Parathyroid adenoma (tissue), 2 donors: ENCODE measurements at regions not wholly inside any gene's neighbourhood (a gene's known extent, or its start where the extent isn't known, plus 50 kb on each side); places are given as distances from the start of the nearest gene placed in this dataset.

Experiments used
- H2AFZ ChIP-seq: fragments of 300-600 bp; sonication (generic); one replicate; pipeline ENCODE4 v1.7.0; 2017; ENCODE audit warnings: antibody characterized with exemption, mild to moderate bottlenecking
- H3K27ac ChIP-seq: fragments of 300-600 bp; sonication (generic); one replicate; pipeline ENCODE4 v1.7.0; 2017
- H3K27me3 ChIP-seq: fragments of 300-600 bp; sonication (generic); one replicate; pipeline ENCODE4 v1.7.0; 2017; ENCODE audit warnings: low read length; ENCODE audit not compliant: control insufficient read depth, insufficient read depth
- H3K36me3 ChIP-seq: fragments of 300-600 bp; sonication (generic); one replicate; pipeline ENCODE4 v1.7.0; 2017; ENCODE audit warnings: low read length; ENCODE audit not compliant: control insufficient read depth, insufficient read depth
- H3K4me1 ChIP-seq: fragments of 300-600 bp; sonication (generic); one replicate; pipeline ENCODE4 v1.7.0; 2017; ENCODE audit warnings: control low read depth
- H3K4me2 ChIP-seq: fragments of 300-600 bp; sonication (generic); one replicate; pipeline ENCODE4 v1.7.0; 2017; ENCODE audit warnings: low read length
- H3K4me3 ChIP-seq: fragments of 300-600 bp; sonication (generic); one replicate; pipeline ENCODE4 v1.7.0; 2017; ENCODE audit warnings: low read depth, low read length
- H3K79me2 ChIP-seq: fragments of 300-600 bp; sonication (generic); one replicate; pipeline ENCODE4 v1.7.0; 2017; ENCODE audit warnings: control low read depth
- H3K9ac ChIP-seq: fragments of 300-600 bp; sonication (generic); one replicate; pipeline ENCODE4 v1.7.0; 2017; ENCODE audit warnings: mild to moderate bottlenecking
- H3K9me3 ChIP-seq: fragments of 300-600 bp; sonication (generic); one replicate; pipeline ENCODE4 v1.7.0; 2017; ENCODE audit warnings: low read length; ENCODE audit not compliant: control insufficient read depth
- CTCF ChIP-seq: fragments of 300-600 bp; sonication (generic); IDR thresholded peaks from one replicate; pipeline ENCODE4 v1.7.0; 2017; ENCODE audit warnings: antibody characterized with exemption, mild to moderate bottlenecking
- donor health status: primary hyperparathyroidism.

GRCh38 chr5:153895266-153895665, 143.4 kb downstream of the FAM114A2 start:
- Histone ChIP-seq H3K79me2 (no peaks in the 10 kb centered on the region), H3K4me3 (no peak overlapping the region), H3K27ac (no peak overlapping the region), H3K36me3 (no peaks in the 10 kb centered on the region), H3K27me3 (no peaks in the 10 kb centered on the region), H3K4me2 (no peak overlapping the region), H3K9ac (no peak overlapping the region), H3K9me3 (no peaks in the 10 kb centered on the region), H2AFZ (no peak overlapping the region), H3K4me1 (no peaks in the 10 kb centered on the region)
- TF ChIP-seq CTCF, result no peak

- no peak for TF ChIP-seq CTCF
Measured at GRCh38 chr5:153893817-153894216, 144.9 kb downstream of the FAM114A2 start.

GRCh38 chr5:153891394-153891793, 147.3 kb downstream of the FAM114A2 start:
- no peak overlapping the region for H3K4me3 ChIP-seq
- H3K9me3 ChIP-seq, result no peaks in the 10 kb centered on the region
- H3K27me3 ChIP-seq, result no peaks in the 10 kb centered on the region
- H3K4me2 ChIP-seq, result no peak overlapping the region
- no peaks in the 10 kb centered on the region for H3K36me3 ChIP-seq
- no peaks in the 10 kb centered on the region for H3K79me2 ChIP-seq
- no peak overlapping the region for H3K9ac ChIP-seq
- H3K4me1 ChIP-seq, result peaks cover 3% of the 10 kb centered on the region
- H2AFZ ChIP-seq, result no peak overlapping the region
- no peak for TF ChIP-seq CTCF
- no peak overlapping the region for H3K27ac ChIP-seq

More at GRCh38 chr5:153893817-153894216, 144.9 kb downstream of the FAM114A2 start:
- Histone ChIP-seq H3K36me3 (no peaks in the 10 kb centered on the region), H3K4me2 (no peak overlapping the region), H3K4me1 (peaks cover 3% of the 10 kb centered on the region), H2AFZ (no peak overlapping the region), H3K9me3 (no peaks in the 10 kb centered on the region), H3K9ac (no peak overlapping the region), H3K27ac (no peak overlapping the region), H3K79me2 (no peaks in the 10 kb centered on the region), H3K4me3 (no peak overlapping the region), H3K27me3 (no peaks in the 10 kb centered on the region)

GRCh38 chr5:153888781-153889180, 149.9 kb downstream of the FAM114A2 start:
- no peak for TF ChIP-seq CTCF
- no peak overlapping the region for H3K4me3 ChIP-seq
- no peaks in the 10 kb centered on the region for H3K79me2 ChIP-seq
- H2AFZ ChIP-seq, result peak overlapping the region; percentile 38
- no peak overlapping the region for H3K27ac ChIP-seq
- no peaks in the 10 kb centered on the region for H3K9me3 ChIP-seq
- peaks cover 3% of the 10 kb centered on the region for H3K4me1 ChIP-seq
- H3K4me2 ChIP-seq, result no peak overlapping the region
- no peaks in the 10 kb centered on the region for H3K27me3 ChIP-seq
- no peak overlapping the region for H3K9ac ChIP-seq
- no peaks in the 10 kb centered on the region for H3K36me3 ChIP-seq

- H3K9me3 ChIP-seq, result no peaks in the 10 kb centered on the region
- no peaks in the 10 kb centered on the region for H3K79me2 ChIP-seq
- H2AFZ ChIP-seq, result no peak overlapping the region
- peaks cover 3% of the 10 kb centered on the region for H3K4me1 ChIP-seq
- no peak overlapping the region for H3K4me3 ChIP-seq
- H3K27me3 ChIP-seq, result no peaks in the 10 kb centered on the region
- H3K36me3 ChIP-seq, result no peaks in the 10 kb centered on the region
- H3K27ac ChIP-seq, result no peak overlapping the region
- H3K4me2 ChIP-seq, result no peak overlapping the region
- H3K9ac ChIP-seq, result no peak overlapping the region
- TF ChIP-seq CTCF, result no peak
Measured at GRCh38 chr5:153885141-153885540, 153.6 kb downstream of the FAM114A2 start.
